H1 (cell line): ENCODE measurements at regions not wholly inside any gene's neighbourhood (a gene's known extent, or its start where the extent isn't known, plus 50 kb on each side); places are given as distances from the start of the nearest gene placed in this dataset.

ENCODE experiments used
- EGR1 ChIP-seq: IDR thresholded peaks from 2 replicates; pipeline ENCODE4 v1.6.1; 2011; ENCODE audit warnings: low read depth, low read length, borderline replicate concordance
- HDAC6 ChIP-seq: IDR thresholded peaks from one replicate; pipeline ENCODE4 v1.7.1; 2012; ENCODE audit warnings: low read depth, mild to moderate bottlenecking, inconsistent platforms, low read length, moderate library complexity
- JUND ChIP-seq: IDR thresholded peaks from 2 replicates; pipeline ENCODE4 v1.6.1; 2011; ENCODE audit warnings: mild to moderate bottlenecking, improper control_type of control experiment, low read length
- POLR2A ChIP-seq, 2 experiments: IDR thresholded peaks; 1 replicate in 1 of 2; 2 replicates in 1 of 2; pipeline ENCODE4 v1.6.1; 2011; ENCODE audit warnings: low read depth in 2 of 2, low read length in 2 of 2, mild to moderate bottlenecking in 2 of 2; ENCODE audit errors: control extremely low read depth in 1 of 2
- POLR2AphosphoS5 ChIP-seq: IDR thresholded peaks from 2 replicates; pipeline ENCODE4 v1.6.1; 2011; ENCODE audit warnings: low read depth, low read length
- RXRA ChIP-seq: IDR thresholded peaks from 2 replicates; pipeline ENCODE4 v1.6.1; 2011; ENCODE audit warnings: low read depth, mild to moderate bottlenecking, low read length, moderate library complexity; ENCODE audit not compliant: insufficient read depth
- SUZ12 ChIP-seq: fragments of 200-600 bp; sonication (generic); IDR thresholded peaks from 2 replicates; pipeline ENCODE4 v1.6.1; 2012; ENCODE audit warnings: mild to moderate bottlenecking, inconsistent platforms, low read length, moderate library complexity, mixed read lengths
- TF ChIP-seq, protein P1 (sequence below): IDR thresholded peaks from 2 replicates; pipeline ENCODE4 v1.6.1; 2012; ENCODE audit warnings: inconsistent platforms

DNA sequence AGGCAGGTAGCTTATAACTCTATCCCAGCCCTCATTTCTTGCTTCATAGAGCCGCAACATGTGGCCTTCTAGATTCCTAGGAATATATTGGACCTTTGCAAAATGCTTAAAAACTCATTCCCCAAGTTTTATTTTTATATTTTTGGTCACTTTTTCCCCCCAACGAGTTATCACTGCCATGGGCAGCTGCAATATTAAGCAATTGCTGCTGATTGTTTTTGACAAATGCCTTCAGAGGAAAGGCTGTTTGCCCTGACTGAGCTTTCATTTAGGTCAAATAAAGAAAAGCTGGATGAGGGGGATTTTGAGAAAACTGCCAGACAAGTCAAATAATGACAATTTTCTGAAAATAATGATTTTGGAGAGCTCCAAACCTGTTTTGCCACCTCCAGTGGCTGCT, 976.9 kb upstream of the MBL2 start (continued):
- TF ChIP-seq POLR2A (IDR thresholded peaks at IDR 0.05; ENCODE audit: control extremely low read depth in 1 of 2, low read depth in 2 of 2, low read length in 2 of 2) (no peak), SUZ12 (no peak), JUND (no peak), POLR2AphosphoS5 (no peak), RXRA (no peak), HDAC6 (no peak), EGR1 (no peak)
- TF ChIP-seq, protein P1, sequence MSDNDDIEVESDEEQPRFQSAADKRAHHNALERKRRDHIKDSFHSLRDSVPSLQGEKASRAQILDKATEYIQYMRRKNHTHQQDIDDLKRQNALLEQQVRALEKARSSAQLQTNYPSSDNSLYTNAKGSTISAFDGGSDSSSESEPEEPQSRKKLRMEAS = no peak
